Mucosa of gallbladder (tissue), 1 donor: ENCODE measurements at regions not wholly inside any gene's neighbourhood (a gene's known extent, or its start where the extent isn't known, plus 50 kb on each side); places are given as distances from the start of the nearest gene placed in this dataset.
"Not testable (repeated sequence)": the region's sequence is repeated elsewhere in the genome, so short reads cannot be mapped to it uniquely, and the experiment has no call there.

Source experiments
- DNase-seq: peaks from one replicate; pipeline ENCODE4 v3.0.0-alpha.2; 2020; ENCODE audit warnings: low spot score
- donor health status: DM: no; HTN: no; CAD: no.

DNA sequence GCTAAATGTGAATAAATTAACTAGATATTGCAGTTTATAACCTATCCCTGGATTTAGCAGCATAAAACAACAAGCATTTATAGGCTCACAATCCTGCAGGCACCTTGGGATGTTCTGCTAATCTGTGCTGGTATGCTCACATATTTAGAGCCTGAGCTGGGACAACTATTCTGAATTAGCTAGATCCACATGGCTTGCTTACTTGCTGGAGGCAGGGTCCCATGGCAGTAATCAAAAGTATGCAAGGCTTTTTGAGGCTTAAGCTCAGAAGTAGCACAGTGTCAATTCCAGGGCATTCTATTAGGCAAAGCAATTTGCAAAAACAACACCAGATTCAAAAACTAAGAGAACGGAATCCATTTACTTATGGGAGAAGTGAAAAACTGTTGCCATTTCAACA, 745.0 kb upstream of the ACO1 start:
- no peak for DNase-seq

DNA sequence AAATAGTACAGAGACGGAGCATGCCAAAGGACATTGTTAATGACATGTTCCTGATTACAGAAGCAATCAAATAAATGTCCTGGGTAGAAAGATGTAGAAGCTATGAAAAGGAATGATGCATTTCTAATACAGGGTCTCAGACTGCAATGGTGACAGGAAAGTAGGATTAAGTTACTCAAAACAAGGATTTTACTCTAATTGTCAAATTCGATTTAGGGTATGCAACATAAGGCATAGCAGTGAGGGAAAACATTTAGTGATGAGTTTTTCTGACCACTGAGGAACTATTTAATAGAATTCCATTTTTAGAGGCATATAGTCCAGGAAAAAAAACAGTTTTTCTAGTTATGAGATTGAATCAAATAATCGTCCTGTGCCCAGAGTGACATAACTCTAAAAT, 715.1 kb upstream of the ACO1 start:
- no peak for DNase-seq

DNA sequence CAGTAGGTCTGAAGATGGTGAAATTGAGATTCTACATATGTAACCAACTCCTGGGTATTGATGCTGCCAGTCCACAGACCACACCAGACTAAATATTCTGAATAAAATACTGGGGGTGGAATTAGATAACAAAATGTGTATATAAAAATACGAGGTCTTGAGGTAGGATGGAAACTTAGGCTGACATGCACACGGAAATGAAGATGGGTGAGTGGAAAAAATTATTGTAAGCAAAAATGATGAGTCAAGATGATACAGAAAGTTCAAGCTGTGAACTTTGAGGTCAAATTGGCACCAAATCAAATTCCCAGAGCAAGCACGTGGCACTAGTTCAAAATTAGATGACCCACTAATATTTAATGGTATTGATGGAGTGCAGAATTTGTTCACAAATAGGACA, 713.4 kb upstream of the ACO1 start:
- DNase-seq, result no peak

DNA sequence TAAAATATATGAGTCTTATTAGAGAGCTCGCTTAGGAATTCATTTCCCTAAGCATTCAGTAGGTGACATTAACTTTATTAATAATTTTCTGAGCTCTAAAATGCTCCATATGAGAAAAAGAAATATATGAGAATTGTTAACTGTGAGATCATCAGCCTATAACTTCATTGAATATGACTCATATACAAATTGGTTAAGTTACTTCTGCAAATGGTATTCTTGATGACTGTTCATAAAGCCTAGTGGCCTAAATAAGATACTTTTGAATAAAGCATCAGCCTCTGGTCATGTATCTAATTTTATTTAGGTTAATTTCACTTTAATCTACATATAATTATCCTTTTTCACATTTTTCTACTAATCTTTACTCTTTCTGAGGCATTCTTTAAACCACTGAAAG, 710.2 kb upstream of the ACO1 start:
- DNase-seq, result no peak

DNA sequence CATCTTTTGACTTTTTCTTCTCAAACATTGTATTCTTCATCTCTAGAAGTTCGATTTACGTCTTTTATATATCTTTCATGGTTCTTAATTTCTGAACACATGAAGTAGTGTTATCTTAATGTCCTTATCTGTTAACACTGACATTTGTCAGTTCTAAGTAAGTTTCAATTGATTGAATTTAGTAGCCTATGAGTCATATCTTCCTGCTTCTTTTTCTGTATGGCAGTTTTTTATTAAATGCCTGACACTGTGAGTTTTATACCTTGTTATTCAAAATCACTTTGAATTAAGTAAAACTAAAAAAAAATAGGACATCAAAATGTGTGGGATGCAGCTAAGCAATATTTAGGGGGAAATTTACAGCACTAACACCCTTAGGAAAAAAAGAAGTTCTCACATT, 707.0 kb upstream of the ACO1 start:
- DNase-seq, result no peak

DNA sequence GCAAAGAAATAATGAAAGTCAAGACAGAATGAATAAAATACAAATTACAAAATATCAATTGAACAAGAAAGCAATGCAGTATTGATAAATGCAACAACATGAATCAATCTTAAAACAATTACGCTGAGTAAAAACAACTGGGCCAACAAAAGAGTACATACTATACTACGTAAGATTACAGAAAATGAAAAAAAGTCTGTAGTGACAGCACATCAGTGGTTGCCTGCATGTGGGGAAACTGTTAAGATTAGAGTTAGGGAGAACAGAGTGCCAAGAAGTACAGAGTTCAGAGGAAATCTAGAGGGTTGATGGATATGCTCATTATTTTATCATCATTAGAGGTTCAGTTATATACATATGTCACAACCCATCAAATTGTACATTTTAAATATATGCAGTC, 706.6 kb upstream of the ACO1 start:
- no peak for DNase-seq

DNA sequence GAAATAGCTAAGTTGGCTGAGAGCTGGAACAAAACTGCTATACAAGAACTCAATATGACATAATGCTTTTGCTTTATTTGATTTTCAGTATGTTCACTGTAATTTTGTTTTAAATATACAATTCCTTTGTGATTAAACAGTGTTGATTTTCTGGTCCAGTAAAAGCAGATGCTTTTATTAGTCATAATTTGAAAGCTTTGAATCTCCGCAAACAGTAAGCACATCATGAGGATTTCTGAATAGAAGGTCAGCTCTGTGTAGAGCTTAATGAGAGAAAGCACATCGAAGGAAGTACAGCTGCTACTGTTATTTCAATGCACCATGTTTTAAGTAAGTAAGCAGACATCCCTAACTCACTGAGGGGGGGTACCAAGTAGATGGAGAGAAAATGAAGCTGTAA, 701.3 kb upstream of the ACO1 start:
- no peak for DNase-seq

DNA sequence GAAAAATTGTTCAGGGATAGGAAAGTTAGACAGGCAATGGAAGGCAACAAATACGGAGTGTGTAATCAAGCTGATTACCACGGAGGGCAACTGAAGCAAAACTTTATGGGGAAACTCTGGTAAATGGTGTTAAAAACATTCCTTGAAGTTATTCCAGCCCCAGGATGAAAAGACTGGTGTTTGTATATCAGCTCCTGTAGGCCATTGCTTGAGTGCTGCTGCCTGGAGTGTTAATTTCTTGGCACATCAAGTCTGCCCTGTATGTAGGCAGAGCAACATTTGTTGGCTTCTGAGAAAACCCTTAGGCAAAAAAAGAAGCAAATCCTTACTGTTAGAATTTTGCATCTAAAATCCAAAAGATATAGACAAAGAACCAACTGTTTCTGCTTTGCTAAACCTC, 686.5 kb upstream of the ACO1 start:
- DNase-seq, result no peak

DNA sequence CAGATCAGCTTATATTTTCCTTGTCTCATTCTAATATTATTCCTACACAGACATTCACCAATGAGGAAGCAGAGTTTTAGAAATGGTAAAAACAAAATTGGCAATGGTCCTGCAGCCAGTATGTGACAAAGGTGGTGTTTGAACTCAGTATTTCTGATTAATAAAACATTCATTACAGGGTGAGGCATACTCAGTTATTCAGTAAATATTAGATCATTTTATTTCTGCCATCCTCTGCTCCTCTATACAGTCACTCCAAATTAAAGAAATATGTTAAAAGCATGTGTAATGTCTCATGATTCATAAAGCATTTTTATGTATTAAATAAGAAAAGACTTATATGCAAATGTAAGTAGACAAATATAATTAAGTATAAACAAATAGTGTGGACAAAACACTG, 684.6 kb upstream of the ACO1 start:
- no peak for DNase-seq

DNA sequence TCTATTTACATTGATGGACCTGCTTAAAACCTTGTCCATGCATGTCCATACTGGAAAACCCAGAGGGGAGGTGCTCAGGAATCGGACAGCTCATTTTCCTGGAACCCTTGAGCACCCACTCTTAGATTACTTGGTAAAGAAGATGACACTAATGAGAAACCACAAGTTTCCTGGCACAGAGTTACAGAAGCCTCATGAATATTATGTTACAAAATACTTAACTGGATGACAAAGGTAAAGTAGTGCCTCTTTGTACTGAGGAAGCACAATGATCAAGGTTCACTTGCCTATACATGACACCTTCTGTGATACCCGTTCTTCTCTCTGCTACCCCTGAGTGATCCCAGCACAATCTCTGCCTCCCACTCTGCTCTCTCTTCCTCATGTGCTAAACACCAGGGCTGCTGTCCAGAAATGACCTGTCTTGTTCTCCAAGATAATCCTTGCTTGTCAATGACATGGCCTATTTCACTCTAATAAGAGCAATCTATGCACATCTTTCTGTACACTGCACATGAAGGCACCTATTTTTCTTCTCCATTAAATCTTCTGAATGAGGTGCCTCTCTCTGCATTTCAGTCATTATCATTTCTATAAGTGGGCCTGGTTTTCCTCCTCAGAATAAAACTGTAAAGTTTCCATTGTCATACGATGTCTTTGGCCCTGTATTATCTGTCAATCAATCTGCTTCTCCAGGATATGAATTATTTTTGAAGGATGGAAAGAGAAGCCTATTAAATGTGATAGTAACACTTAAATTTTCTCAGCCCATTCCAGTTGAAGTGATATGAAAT, 684.0 kb upstream of the ACO1 start:
- DNase-seq, result no peak

DNA sequence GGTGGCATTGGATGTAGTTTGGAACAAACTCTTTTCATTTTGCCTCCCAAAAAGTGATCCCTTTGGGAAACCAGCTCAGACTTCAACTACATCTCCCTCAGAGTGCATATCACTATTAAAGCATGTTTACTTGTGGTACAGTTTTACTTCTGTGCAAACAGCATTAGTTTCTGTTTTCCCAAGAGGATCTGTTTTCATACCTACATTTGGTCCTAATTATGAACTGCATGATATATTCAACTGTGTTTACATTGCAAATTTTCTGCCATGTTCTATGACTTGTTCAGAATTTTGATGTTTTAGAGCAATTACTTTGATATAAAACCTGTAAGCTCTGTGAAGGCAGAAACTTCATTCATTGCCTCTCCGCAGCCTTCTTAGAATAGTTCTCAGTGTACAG, 681.5 kb upstream of the ACO1 start:
- no peak for DNase-seq

DNA sequence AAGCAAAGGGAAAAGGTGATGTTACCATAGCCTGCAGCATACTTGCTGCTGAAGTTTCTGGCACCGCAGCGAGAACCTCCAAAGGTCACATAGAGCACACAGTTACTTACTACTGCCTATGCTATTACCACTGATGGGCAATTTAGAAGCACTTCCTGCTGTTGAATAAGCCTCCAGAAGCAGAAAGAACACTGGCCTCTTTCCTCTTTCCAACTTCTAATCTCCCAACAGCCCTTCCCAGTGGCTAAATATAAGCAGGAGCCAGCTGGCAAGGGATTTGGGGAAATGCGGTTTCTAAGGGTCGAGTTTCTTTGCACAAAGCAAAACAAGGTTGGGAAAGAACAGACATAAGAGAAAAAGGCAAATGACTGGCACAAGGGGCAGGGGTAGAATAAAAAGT, 669.2 kb upstream of the ACO1 start:
- no peak for DNase-seq

DNA sequence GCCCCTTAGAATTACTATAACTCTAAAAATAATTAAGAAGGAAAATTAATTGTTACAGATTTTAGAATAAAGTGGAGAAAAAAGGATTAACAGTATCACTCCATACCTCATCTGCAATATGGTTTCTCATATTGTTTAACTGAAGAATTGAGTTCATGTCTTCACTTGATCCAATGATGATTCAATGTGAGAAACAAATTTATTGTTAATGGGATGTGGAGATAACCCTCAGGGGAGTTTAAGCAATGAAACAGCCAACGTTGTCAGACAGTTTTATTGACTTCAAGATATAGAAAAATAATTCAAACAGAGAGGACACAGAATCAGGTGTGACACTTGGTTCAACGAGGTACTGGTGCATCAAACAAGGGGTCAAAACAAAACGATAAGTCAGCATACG, 665.2 kb upstream of the ACO1 start:
- DNase-seq, result no peak

DNA sequence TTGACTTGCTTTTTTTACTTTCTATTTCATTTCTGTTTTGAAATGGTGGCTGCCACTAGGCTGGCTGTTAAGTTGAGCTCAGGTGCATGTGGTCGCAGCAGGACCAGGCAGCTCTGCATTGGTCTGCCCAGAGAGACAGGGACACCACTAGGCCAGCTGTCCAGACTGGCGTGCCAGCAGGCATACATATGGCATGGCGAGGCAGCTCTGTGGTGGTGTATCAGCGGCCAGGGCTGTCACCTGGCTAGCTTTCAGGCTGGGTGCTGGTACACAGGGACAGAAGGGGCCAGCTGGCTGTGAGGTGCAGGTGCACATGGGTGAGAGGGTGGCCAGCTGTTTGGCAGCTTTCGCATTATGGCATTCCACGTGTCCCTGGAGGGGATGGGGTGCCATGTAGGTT, 654.0 kb upstream of the ACO1 start:
- DNase-seq, result no peak

DNA sequence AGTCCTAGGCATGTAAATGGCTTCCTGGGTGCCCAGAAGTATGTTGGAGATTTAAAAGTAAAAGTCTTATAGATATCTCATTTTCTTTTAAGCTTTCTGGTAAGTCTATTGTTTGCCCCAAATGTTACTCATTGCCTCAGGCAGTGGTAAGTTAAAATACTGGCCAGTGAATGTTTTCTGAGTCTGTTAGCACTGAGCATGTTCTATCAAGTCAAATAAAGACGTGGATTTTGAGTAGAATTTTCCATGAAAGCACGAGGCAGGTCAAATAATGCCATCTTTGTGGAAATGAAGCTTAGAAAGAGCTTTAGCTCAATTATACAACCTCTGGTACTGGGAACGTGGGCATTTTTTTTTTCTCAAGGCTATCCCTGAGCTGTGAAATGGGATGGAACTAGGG, 651.3 kb upstream of the ACO1 start:
- no peak for DNase-seq

DNA sequence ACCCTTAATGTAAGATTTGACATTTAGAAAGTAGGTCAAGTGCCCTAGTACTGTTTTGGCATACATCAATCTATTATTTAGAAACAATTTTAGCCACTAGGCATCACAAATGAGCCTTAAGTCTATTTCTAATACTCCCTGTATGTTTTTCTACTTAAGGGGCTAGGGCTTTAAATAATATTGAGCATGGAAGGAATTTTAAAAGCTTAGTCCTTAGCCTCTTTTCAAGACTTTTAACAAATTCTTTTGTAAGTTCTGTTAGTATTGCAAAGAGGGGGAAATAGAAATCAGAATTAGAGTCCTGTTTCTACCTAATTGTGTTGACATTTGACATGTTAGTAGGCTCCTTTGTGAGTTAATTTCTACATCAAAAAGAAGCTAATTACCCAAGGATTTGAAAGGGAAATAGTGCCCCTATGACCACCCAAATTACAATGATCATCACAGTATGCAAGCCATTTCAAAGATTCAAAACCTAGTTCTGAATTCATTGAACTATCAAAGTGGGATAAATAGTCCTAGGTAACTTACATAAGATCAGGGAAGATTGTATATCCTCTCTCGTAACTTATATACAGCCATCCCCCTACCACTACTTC, 647.8 kb upstream of the ACO1 start:
- DNase-seq, result no peak

DNA sequence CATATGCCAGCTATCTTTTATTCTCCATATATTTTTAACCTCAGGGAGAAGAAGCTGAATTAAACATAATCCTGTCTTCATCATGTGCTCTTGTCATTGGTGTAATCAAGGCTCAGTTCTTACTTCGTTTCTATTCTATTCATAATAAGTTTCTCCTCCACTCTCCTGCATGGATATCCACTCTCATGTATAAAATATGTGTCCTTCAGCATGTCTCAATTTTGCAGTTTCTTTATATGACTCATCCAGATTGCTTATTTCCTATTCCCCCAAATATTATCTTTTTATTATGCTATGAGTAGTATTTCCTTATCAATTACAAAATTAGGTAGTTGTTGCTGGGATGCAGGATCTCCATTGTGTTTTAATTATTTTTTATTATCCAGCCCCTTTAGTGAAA, 643.7 kb upstream of the ACO1 start:
- DNase-seq, result no peak

DNA sequence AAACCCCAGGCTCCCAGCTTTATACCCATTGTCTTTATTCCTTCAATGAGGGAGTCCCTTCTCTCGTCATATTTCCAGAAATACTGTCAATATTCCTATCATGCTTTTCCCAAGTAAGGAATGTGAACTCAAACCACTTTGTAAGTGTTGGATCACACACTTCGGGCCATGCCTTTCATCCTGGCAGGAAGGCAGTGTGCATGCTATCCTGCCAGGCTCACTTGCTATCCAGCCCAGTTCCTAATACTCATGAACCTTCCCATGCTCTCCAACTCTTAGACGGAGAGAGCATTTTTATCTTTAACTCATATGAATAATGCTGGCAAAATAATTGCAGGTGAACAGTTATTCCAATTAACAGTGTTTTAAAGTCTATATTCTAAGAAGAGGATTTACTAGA, 639.9 kb upstream of the ACO1 start:
- no peak for DNase-seq

DNA sequence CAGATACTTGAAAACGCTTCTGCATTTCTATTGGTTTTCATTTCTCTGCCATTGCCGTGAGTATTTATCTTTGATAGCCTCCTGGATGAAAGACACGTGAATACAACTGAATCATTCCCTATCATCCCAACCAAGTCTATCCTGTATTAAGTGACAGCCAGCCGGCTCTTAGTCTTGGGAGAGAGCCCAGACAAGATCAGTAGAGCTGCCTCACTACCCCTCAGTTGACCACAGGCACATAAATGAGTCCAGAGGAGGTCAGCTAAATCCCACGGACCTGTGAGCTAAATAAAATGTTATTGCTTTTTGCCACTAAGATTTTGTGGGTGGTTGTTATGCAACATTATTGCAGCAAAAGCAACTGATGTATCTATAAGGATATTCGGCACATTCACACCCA, 639.0 kb upstream of the ACO1 start:
- DNase-seq, result no peak

DNA sequence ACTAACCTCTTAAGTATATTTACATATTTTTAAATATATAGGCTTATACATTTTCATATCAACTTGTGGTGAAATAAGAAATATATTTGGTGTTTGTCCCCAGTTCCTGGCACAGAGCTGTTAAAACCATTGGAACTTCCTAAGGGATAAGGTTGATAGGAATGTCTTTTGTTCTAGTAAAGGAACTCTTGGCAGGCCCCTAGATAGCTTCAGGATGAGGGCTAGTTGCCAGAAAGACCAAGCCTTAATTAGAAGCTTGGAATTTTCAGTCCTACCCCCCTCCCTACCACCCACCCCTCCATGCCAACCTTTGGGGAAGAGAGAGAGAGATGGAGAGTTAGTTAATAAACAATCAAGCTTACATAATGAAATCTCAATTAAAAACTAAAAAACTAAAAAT, 638.6 kb upstream of the ACO1 start:
- DNase-seq, result no peak

DNA sequence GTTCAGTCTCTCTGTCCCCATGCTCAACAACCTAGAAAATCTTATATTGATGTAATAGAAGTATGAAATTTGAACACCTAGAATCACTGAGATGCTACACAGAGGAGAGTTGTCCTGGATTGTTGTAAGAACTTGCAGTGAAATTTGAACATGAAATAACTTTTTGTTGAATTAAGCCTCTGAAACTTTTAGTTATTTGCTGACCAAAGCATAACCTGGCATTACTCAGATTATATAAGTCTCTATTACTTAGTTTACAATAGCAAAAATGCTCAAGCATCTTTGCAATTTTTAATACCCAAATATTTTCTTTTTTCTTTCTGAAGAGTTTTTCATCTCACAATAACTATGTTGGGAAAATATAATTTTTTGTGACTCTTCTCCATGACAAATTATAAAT, 630.7 kb upstream of the ACO1 start:
- DNase-seq, result no peak

DNA sequence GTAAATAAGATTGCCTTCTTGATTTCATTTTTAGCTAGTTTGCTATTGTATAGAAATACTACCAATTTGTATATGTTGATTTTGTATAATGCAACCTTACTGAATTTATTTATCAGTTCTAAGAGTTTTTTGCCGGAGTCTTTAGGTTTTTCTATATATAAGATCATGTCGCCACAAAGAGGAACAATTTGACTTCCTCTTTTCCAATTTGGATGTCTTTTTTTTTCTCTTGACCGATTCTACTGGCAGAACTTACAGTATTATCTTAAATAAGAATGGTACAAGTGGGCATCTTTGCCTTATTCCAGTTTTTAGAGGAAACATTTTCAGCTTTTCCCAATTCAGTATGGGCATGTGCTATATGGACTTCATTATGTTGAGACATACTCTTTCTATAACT, 624.7 kb upstream of the ACO1 start:
- no peak for DNase-seq

DNA sequence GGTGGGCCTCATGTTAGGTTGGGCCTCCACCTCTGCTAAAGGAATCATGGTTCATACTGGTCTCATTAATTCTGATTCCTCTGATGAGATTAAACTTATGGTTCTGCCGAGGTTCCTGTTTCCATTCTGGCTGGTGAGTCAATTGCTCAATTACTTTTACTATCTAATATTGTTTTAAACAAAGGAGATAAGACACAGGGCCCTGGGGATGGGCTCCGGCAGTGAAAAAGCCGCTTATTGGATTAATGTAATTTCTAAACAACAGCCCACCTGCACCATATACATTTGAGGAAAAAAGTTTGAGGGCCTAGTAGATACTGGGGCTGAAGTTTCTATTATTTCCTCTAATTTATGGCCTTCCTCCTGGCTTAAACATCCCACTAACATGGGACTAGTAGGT, 610.4 kb upstream of the ACO1 start:
- not testable (repeated sequence) for DNase-seq

DNA sequence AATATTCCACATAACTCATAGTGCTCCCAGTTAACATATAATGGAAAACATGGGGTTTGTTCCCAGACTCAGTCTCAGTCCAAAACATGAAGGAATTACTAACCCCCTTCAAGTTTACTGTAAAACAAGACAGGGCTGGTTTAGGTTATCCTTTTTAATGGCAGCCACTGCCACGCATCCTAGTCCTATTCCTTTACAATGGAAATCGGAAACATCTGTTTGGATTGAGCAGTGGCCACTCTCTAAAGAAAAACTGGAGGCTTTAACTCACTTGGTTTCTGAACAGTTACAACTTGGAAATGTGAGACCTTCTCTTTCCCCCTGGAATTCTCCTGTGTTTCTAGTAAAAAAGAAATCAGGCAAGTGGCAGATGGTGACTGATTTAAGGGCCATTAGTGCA, 609.9 kb upstream of the ACO1 start:
- no peak for DNase-seq
